ENCODE measurements at regions not wholly inside any gene's neighbourhood (a gene's known extent, or its start where the extent isn't known, plus 50 kb on each side); places are given as distances from the start of the nearest gene placed in this dataset.

- DNase-seq: no peak
Measured at GRCh38 chr18:61189376-61189775, 143.9 kb upstream of the CDH20 start.

- no peak for DNase-seq
Measured at GRCh38 chr18:61194726-61195125, 138.5 kb upstream of the CDH20 start.

GRCh38 chr18:61196750-61197149, 136.5 kb upstream of the CDH20 start:
- no peak for DNase-seq

GRCh38 chr18:61198486-61198885, 134.7 kb upstream of the CDH20 start:
- no peak for DNase-seq

- DNase-seq: no peak
Measured at GRCh38 chr18:61199171-61199848, 133.9 kb upstream of the CDH20 start.

- DNase-seq: no peak
Measured at GRCh38 chr18:61201511-61201910, 131.7 kb upstream of the CDH20 start.

- DNase-seq: no peak
Measured at GRCh38 chr18:61203151-61203550, 130.1 kb upstream of the CDH20 start.

- DNase-seq: no peak
Measured at GRCh38 chr18:61209801-61210200, 123.4 kb upstream of the CDH20 start.

GRCh38 chr18:61216051-61216450, 117.2 kb upstream of the CDH20 start:
- DNase-seq: no peak

GRCh38 chr18:61222206-61222605, 111.0 kb upstream of the CDH20 start:
- DNase-seq: no peak

- no peak for DNase-seq
Measured at GRCh38 chr18:61225336-61225735, 107.9 kb upstream of the CDH20 start.

GRCh38 chr18:61236356-61237057, 96.7 kb upstream of the CDH20 start:
- DNase-seq: no peak

GRCh38 chr18:61237529-61237928, 95.7 kb upstream of the CDH20 start:
- no peak for DNase-seq

- DNase-seq: no peak
Measured at GRCh38 chr18:61239051-61239450, 94.2 kb upstream of the CDH20 start.

- DNase-seq: no peak
Measured at GRCh38 chr18:61241260-61241853, 91.9 kb upstream of the CDH20 start.

- DNase-seq: no peak
Measured at GRCh38 chr18:61244632-61245031, 88.6 kb upstream of the CDH20 start.

- no peak for DNase-seq
Measured at GRCh38 chr18:61245276-61245675, 88.0 kb upstream of the CDH20 start.

GRCh38 chr18:61248589-61248988, 84.6 kb upstream of the CDH20 start:
- no peak for DNase-seq

- DNase-seq: no peak
Measured at GRCh38 chr18:61256291-61256690, 76.9 kb upstream of the CDH20 start.

GRCh38 chr18:61261870-61262269, 71.4 kb upstream of the CDH20 start:
- no peak for DNase-seq

- no peak for DNase-seq
Measured at GRCh38 chr18:61272793-61273192, 60.4 kb upstream of the CDH20 start.

GRCh38 chr18:61273533-61273932, 59.7 kb upstream of the CDH20 start:
- DNase-seq: no peak

- DNase-seq: no peak
Measured at GRCh38 chr18:61274416-61274960, 58.7 kb upstream of the CDH20 start.

- DNase-seq: no peak
Measured at GRCh38 chr18:61277808-61278207, 55.4 kb upstream of the CDH20 start.
